Neural progenitor cell (in vitro differentiated cells): ENCODE measurements at regions not wholly inside any gene's neighbourhood (a gene's known extent, or its start where the extent isn't known, plus 50 kb on each side); places are given as distances from the start of the nearest gene placed in this dataset.

Source experiments
- CTCF ChIP-seq: fragments of 200-600 bp; sonication (generic); IDR thresholded peaks from 2 replicates; pipeline ENCODE4 v1.5.1; 2017; ENCODE audit warnings: antibody characterized with exemption, mild to moderate bottlenecking
- EZH2phosphoT487 ChIP-seq: fragments of 200-600 bp; sonication (generic); IDR thresholded peaks from 2 replicates; pipeline ENCODE4 v1.6.1; 2017; ENCODE audit warnings: antibody characterized with exemption

DNA sequence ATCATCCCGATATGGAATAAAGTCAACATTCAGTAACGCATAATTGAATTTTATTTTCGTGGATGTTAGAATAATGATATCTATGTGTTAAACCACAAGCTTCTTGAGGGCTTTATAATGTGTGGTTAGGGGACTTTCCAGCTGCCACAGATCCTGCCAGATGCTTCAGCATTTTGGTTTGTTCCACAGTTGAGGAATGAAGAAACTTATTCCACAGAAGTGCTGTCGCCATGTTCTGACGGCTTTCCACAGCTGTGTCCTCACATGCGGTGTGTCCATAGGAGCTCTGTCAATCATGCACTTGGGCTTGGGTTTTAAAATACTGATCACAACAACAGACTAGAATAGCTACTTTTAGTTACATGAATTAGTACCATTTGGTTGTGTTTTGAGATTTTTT is 411.9 kb downstream of the TRIML1 start:
- TF ChIP-seq CTCF (no peak), EZH2phosphoT487 (no peak)
